ENCODE measurements at regions not wholly inside any gene's neighbourhood (a gene's known extent, or its start where the extent isn't known, plus 50 kb on each side); places are given as distances from the start of the nearest gene placed in this dataset.

DNA sequence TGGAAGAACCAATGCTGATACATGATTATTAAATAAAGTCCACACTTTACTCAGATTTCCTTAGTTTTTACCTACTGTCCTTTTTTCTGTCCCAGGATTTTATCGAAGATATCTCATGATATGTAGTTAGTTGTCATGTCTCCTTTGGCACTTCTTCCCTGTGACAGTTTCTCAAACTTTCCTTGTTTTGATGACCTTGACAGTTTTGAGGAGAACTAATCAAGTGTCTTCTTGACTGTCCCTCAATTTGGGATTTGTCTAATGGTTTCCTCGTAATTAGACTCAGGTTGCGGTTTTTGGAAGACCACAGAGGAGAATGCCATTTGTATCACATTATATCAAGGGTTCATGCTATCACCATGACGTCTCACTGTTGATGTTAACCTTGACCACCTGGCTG lies 483.1 kb upstream of the ZNF608 start:
- TF ChIP-seq POLR2A (IDR thresholded peaks at IDR 0.05; ENCODE audit: low read length) (no peak), GATA1 (IDR thresholded peaks at IDR 0.05; ENCODE audit: low read depth, low read length) (no peak)

Measured in erythroblast (primary cell).